OCI-LY7 (cell line): ENCODE measurements at regions not wholly inside any gene's neighbourhood (a gene's known extent, or its start where the extent isn't known, plus 50 kb on each side); places are given as distances from the start of the nearest gene placed in this dataset.

Experiments used
- EZH2phosphoT487 ChIP-seq: fragments of 200-600 bp; sonication (generic); IDR thresholded peaks from 2 replicates; pipeline ENCODE4 v1.6.1; 2018; ENCODE audit warnings: low read depth, borderline replicate concordance, mild to moderate bottlenecking, mixed run types, antibody characterized with exemption, low read length, moderate library complexity, mixed read lengths
- TF ChIP-seq, protein P1 (sequence below): fragments of 200-600 bp; sonication (generic); conservative IDR thresholded peaks from 2 replicates; pipeline ENCODE4 v1.5.1; 2014; ENCODE audit warnings: mild to moderate bottlenecking, antibody characterized with exemption, low read length, moderate library complexity, mixed read lengths

DNA sequence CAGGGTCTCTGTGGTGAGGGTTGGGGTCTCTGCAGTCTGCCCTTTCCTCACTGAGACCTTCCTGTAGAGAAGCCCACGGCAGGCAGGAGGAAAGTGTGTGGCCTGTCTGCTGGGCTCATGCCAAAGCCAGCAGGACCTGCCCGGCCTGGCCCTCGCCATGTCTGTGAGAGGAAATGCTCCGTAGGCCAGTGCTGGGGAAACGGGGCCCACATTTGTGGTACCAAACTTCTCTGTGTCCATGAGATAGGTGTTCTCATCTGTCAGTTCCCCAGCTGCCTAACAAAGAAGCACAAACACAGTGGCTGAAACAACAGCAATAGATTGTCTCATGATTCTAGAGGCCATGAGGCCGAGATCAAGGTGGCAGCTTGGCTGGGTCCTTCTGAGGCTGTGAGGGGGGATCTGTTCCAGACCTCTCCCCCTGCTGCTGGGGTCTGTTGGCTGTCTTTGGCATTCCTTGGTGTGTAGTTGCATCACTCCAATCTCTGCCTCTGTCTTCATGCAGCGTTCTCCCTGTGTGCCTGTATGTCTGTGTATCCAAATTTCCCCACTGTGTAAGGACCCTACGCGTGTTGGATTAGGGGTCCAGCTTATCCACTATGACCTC is 772.5 kb downstream of the TBC1D22A start:
- TF ChIP-seq, protein P1, sequence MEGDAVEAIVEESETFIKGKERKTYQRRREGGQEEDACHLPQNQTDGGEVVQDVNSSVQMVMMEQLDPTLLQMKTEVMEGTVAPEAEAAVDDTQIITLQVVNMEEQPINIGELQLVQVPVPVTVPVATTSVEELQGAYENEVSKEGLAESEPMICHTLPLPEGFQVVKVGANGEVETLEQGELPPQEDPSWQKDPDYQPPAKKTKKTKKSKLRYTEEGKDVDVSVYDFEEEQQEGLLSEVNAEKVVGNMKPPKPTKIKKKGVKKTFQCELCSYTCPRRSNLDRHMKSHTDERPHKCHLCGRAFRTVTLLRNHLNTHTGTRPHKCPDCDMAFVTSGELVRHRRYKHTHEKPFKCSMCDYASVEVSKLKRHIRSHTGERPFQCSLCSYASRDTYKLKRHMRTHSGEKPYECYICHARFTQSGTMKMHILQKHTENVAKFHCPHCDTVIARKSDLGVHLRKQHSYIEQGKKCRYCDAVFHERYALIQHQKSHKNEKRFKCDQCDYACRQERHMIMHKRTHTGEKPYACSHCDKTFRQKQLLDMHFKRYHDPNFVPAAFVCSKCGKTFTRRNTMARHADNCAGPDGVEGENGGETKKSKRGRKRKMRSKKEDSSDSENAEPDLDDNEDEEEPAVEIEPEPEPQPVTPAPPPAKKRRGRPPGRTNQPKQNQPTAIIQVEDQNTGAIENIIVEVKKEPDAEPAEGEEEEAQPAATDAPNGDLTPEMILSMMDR, result no peak
- no peak for TF ChIP-seq EZH2phosphoT487
